Fibroblast of the aortic adventitia (primary cell): ENCODE measurements at regions not wholly inside any gene's neighbourhood (a gene's known extent, or its start where the extent isn't known, plus 50 kb on each side); places are given as distances from the start of the nearest gene placed in this dataset.

Source experiments
- DNase-seq: peaks from one replicate; pipeline ENCODE4 v3.0.0-alpha.2; 2010; ENCODE audit warnings: low read depth
- H3K4me3 ChIP-seq: 2 replicates; pipeline ENCODE4 v1.5.1; 2011; ENCODE audit warnings: low read depth, mild to moderate bottlenecking, control low read depth, low read length, moderate library complexity
- CTCF ChIP-seq: IDR thresholded peaks from 2 replicates; pipeline ENCODE4 v1.5.1; 2011; ENCODE audit warnings: mild to moderate bottlenecking, low read length, control low read depth, inconsistent platforms; ENCODE audit not compliant: insufficient read depth

- DNase-seq: no peak
- TF ChIP-seq CTCF: no peak
- H3K4me3 ChIP-seq: no peak overlapping the region
Measured at GRCh38 chr5:74380193-74380592, 260.3 kb downstream of the ENC1 start.

DNA sequence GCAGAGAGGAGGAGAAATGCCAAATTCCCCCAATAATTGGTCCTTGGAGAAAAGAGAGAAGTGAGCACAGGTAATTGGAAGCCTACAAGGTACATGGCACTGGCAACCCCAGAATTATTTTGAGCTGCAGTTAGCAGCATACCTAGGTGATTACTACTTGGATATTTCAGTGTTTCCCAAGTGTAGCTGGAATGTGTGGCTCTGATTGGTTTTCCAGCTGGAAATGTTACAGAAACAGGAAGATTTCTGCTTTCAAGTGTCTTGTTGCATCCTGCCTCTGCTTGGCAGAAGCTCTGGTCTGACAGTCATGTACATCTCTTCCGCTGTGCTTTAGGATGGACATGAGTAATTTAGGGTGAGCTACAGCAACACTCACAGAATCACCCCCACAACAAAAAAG, 262.1 kb downstream of the ENC1 start:
- peak; percentile 54 for DNase-seq
- no peak for TF ChIP-seq CTCF
- H3K4me3 ChIP-seq: no peak overlapping the region

DNA sequence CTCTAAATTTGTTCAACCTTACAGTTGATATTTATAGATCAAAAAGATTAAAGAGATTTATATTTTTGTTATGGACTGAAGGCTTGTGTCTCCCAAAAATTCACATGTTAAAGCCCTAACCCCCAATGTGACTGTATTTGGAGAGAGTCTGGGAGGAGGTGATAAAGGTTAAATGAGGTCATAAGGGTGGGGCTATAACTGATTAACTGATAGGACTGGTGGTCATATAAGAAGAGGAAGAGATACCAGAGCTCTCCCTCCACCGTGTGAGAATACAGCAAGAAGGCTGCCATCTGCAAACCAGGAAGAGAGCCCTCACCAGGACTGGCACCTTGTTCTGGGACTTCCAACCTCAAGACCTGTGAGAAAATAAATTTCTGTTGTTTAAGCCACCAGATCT, 264.3 kb downstream of the ENC1 start:
- no peak for DNase-seq
- no peak for TF ChIP-seq CTCF
- no peak overlapping the region for H3K4me3 ChIP-seq

DNA sequence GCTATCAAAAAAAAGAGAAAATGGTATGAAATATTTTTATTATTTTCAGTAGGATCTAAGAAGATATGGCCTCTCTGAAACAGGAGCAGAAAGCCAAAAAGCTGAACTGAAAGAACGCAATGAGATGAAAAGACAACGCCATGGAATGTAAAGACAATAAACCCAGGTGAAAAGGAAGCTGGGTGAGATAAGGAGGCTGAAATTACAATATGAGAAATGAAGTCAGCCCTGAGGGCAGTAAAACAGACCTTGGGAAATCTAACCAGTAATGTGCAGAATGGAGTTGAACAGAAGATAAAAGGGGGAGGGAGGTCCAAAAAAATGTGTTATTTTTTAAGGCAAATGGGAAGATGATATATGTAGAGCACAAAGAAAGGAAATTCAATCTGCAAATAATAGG, 265.3 kb downstream of the ENC1 start:
- no peak for TF ChIP-seq CTCF
- no peak overlapping the region for H3K4me3 ChIP-seq
- no peak for DNase-seq

DNA sequence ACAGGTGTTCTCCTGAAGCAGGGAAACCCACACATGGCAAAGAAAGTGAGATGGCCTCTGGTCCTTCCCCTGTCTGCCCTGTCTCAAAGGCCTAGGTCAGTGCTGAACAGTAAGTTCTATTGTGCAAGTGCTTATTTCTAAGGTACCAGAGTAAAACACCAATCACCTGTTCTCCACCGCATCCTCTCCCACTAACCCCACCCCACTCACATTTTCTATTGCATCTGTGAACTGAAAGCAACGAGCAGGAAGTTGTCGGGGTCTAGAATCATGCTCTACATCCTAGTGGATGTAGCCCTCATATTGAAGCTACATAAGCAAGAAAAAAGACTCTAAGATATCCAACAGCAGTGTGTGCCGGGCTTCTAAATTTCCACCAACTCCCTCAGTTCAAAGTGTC, 265.9 kb downstream of the ENC1 start:
- DNase-seq: no peak

GRCh38 chr5:74373076-74373475, 267.5 kb downstream of the ENC1 start:
- TF ChIP-seq CTCF: no peak
- peak; percentile 43 for DNase-seq
- no peak overlapping the region for H3K4me3 ChIP-seq

More for the DNA sequence above, 265.9 kb downstream of the ENC1 start:
- TF ChIP-seq CTCF: no peak
- no peak overlapping the region for H3K4me3 ChIP-seq

DNA sequence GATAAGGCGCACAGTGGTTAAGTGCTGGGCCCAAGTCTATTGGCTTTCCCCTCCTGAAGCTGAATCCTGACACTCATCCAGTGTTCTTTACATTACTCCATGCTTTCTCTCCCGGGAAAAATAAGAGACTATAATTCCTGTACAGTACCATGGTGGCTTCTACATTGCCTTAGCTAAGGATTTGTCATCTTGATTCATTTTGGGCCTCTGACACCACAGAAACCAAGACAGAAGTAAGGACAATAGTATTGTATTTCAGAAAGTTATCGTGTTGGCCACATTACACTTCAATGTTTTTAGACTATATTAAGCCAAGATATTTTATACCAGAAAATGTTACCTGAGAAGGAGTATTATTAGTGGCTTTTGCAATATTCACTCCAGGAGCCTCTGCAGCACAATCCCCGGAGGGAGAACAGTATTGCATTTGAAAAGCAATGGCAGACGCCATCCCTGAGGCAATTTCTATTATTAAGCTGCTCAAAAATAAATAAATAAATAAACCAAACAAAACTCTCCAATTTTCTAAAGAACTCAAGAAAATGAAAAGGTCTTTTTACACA, 267.9 kb downstream of the ENC1 start:
- H3K4me3 ChIP-seq: no peak overlapping the region
- no peak for TF ChIP-seq CTCF
- no peak for DNase-seq
